ENCODE measurements at regions not wholly inside any gene's neighbourhood (a gene's known extent, or its start where the extent isn't known, plus 50 kb on each side); places are given as distances from the start of the nearest gene placed in this dataset.

- H3K4me3 ChIP-seq: no peak overlapping the region
- WGBS, 2 donors: 64 to 65% methylated on average over 2 of the region's 2 CpGs
- ATAC-seq (no peak), DNase-seq (no peak)
- intact Hi-C loops (cut with DNase I): no loop called here
- peaks cover 0 to 8% (median 0%) of the 10 kb centered on the region in 11 donors for H3K9me3 ChIP-seq
- no peaks in the 10 kb centered on the region for H3K36me3 ChIP-seq
- H3K27me3 ChIP-seq: no peaks in the 10 kb centered on the region
- TF ChIP-seq CTCF (IDR thresholded peaks at IDR 0.05): no peak
- no peaks in the 10 kb centered on the region for H3K4me1 ChIP-seq
- no peak overlapping the region for H3K27ac ChIP-seq
Measured at GRCh38 chr2:139059617-139060016, 279.4 kb upstream of the NXPH2 start.

GRCh38 chr2:139055202-139055601 is 275.0 kb upstream of the NXPH2 start:
- DNase-seq (no peak), ATAC-seq (no peak)
- intact Hi-C loops (cut with DNase I): no loop called here
- peaks cover 0 to 8% (median 0%) of the 10 kb centered on the region in 11 donors for H3K9me3 ChIP-seq
- no peaks in the 10 kb centered on the region for H3K4me1 ChIP-seq
- no peaks in the 10 kb centered on the region for H3K27me3 ChIP-seq
- no peaks in the 10 kb centered on the region for H3K36me3 ChIP-seq
- H3K4me3 ChIP-seq: no peak overlapping the region
- no peak overlapping the region for H3K27ac ChIP-seq
- 37 to 42% methylated on average over 3 of the region's 3 CpGs for WGBS, 2 donors
- no peak for TF ChIP-seq CTCF (IDR thresholded peaks at IDR 0.05)

- Histone ChIP-seq H3K4me1 (no peaks in the 10 kb centered on the region), H3K27me3 (no peaks in the 10 kb centered on the region), H3K9me3 (peaks cover 0 to 10% (median 0%) of the 10 kb centered on the region in 11 donors), H3K4me3 (no peak overlapping the region), H3K27ac (no peak overlapping the region), H3K36me3 (no peaks in the 10 kb centered on the region)
- no peak for TF ChIP-seq CTCF (IDR thresholded peaks at IDR 0.05)
- intact Hi-C loops (cut with DNase I): no loop called here
- ATAC-seq: no peak
- DNase-seq: no peak
Measured at GRCh38 chr2:139048017-139048416, 267.8 kb upstream of the NXPH2 start.

- Histone ChIP-seq H3K27me3 (no peaks in the 10 kb centered on the region), H3K9me3 (peaks cover 0 to 10% (median 0%) of the 10 kb centered on the region in 11 donors), H3K4me3 (no peak overlapping the region), H3K27ac (no peak overlapping the region), H3K36me3 (no peaks in the 10 kb centered on the region), H3K4me1 (no peaks in the 10 kb centered on the region)
- TF ChIP-seq CTCF (IDR thresholded peaks at IDR 0.05): no peak
- intact Hi-C loops (cut with DNase I): no loop called here
- 62 to 63% methylated on average over 2 of the region's 2 CpGs for WGBS, 2 donors
- ATAC-seq (no peak), DNase-seq (no peak)
Measured at GRCh38 chr2:139045524-139045923, 265.3 kb upstream of the NXPH2 start.

GRCh38 chr2:139034064-139034463 is 253.9 kb upstream of the NXPH2 start:
- no peak for TF ChIP-seq CTCF (IDR thresholded peaks at IDR 0.05)
- Histone ChIP-seq H3K4me1 (no peaks in the 10 kb centered on the region), H3K27ac (no peak overlapping the region), H3K27me3 (no peaks in the 10 kb centered on the region), H3K36me3 (no peaks in the 10 kb centered on the region), H3K4me3 (no peak overlapping the region), H3K9me3 (peaks cover 0 to 17% (median 0%) of the 10 kb centered on the region in 11 donors)
- ATAC-seq: no peak
- no peak for DNase-seq
- intact Hi-C loops (cut with DNase I): no loop called here
